HUES48 (cell line): ENCODE measurements at regions not wholly inside any gene's neighbourhood (a gene's known extent, or its start where the extent isn't known, plus 50 kb on each side); places are given as distances from the start of the nearest gene placed in this dataset.

Experiments
- H3K27ac ChIP-seq: one replicate; pipeline ENCODE4 v1.7.0; 2013; ENCODE audit warnings: low read depth, low read length, inconsistent platforms
- H3K27me3 ChIP-seq: 2 replicates; pipeline ENCODE4 v1.6.1; 2013; ENCODE audit warnings: mild to moderate bottlenecking, low read length; ENCODE audit not compliant: control insufficient read depth, insufficient read depth
- H3K36me3 ChIP-seq: 2 replicates; pipeline ENCODE4 v1.6.1; 2013; ENCODE audit warnings: low read length; ENCODE audit not compliant: control insufficient read depth, insufficient read depth
- H3K4me1 ChIP-seq: 2 replicates; pipeline ENCODE4 v1.6.1; 2013; ENCODE audit warnings: mild to moderate bottlenecking, low read length; ENCODE audit not compliant: control insufficient read depth, insufficient read depth
- H3K4me3 ChIP-seq: 2 replicates; pipeline ENCODE4 v1.5.1; 2013; ENCODE audit warnings: mild to moderate bottlenecking, low read depth, low read length
- H3K9ac ChIP-seq: 2 replicates; pipeline ENCODE4 v1.6.1; 2013; ENCODE audit warnings: mild to moderate bottlenecking, low read depth, low read length, moderate library complexity
- H3K9me3 ChIP-seq: 2 replicates; pipeline ENCODE4 v1.6.1; 2013; ENCODE audit warnings: low read length; ENCODE audit not compliant: control insufficient read depth, insufficient read depth

GRCh38 chr5:15344954-15345353 lies 155.0 kb upstream of the FBXL7 start:
- no peak overlapping the region for H3K27ac ChIP-seq
- H3K9ac ChIP-seq, result no peak overlapping the region
- no peaks in the 10 kb centered on the region for H3K4me1 ChIP-seq
- H3K4me3 ChIP-seq, result no peak overlapping the region
- H3K36me3 ChIP-seq, result no peaks in the 10 kb centered on the region
- H3K9me3 ChIP-seq, result no peaks in the 10 kb centered on the region
- H3K27me3 ChIP-seq, result no peaks in the 10 kb centered on the region

GRCh38 chr5:15338546-15338945 lies 161.4 kb upstream of the FBXL7 start:
- Histone ChIP-seq H3K4me1 (no peaks in the 10 kb centered on the region), H3K27me3 (no peaks in the 10 kb centered on the region), H3K9ac (no peak overlapping the region), H3K9me3 (no peaks in the 10 kb centered on the region), H3K4me3 (no peak overlapping the region), H3K36me3 (no peaks in the 10 kb centered on the region), H3K27ac (no peak overlapping the region)

- no peaks in the 10 kb centered on the region for H3K9me3 ChIP-seq
- H3K27me3 ChIP-seq, result no peaks in the 10 kb centered on the region
- no peaks in the 10 kb centered on the region for H3K4me1 ChIP-seq
- no peak overlapping the region for H3K27ac ChIP-seq
- no peak overlapping the region for H3K4me3 ChIP-seq
- no peak overlapping the region for H3K9ac ChIP-seq
- H3K36me3 ChIP-seq, result no peaks in the 10 kb centered on the region
Measured at GRCh38 chr5:15334551-15335266, 165.3 kb upstream of the FBXL7 start.

- Histone ChIP-seq H3K36me3 (no peaks in the 10 kb centered on the region), H3K9me3 (no peaks in the 10 kb centered on the region), H3K27me3 (no peaks in the 10 kb centered on the region), H3K9ac (no peak overlapping the region), H3K27ac (no peak overlapping the region), H3K4me3 (no peak overlapping the region), H3K4me1 (no peaks in the 10 kb centered on the region)
Measured at GRCh38 chr5:15333091-15333490, 166.9 kb upstream of the FBXL7 start.

- H3K27me3 ChIP-seq, result no peaks in the 10 kb centered on the region
- H3K27ac ChIP-seq, result no peak overlapping the region
- no peak overlapping the region for H3K4me3 ChIP-seq
- no peaks in the 10 kb centered on the region for H3K36me3 ChIP-seq
- no peaks in the 10 kb centered on the region for H3K4me1 ChIP-seq
- H3K9me3 ChIP-seq, result no peaks in the 10 kb centered on the region
- H3K9ac ChIP-seq, result no peak overlapping the region
Measured at GRCh38 chr5:15326932-15327331, 173.0 kb upstream of the FBXL7 start.

GRCh38 chr5:15326471-15326870 lies 173.5 kb upstream of the FBXL7 start:
- no peaks in the 10 kb centered on the region for H3K4me1 ChIP-seq

GRCh38 chr5:15322421-15322820 lies 177.6 kb upstream of the FBXL7 start:
- Histone ChIP-seq H3K36me3 (no peaks in the 10 kb centered on the region), H3K9ac (no peak overlapping the region), H3K27ac (no peak overlapping the region), H3K27me3 (no peaks in the 10 kb centered on the region), H3K9me3 (no peaks in the 10 kb centered on the region), H3K4me3 (no peak overlapping the region), H3K4me1 (no peaks in the 10 kb centered on the region)

More at GRCh38 chr5:15326471-15326870, 173.5 kb upstream of the FBXL7 start:
- Histone ChIP-seq H3K27me3 (no peaks in the 10 kb centered on the region), H3K4me3 (no peak overlapping the region), H3K27ac (no peak overlapping the region), H3K9ac (no peak overlapping the region), H3K9me3 (no peaks in the 10 kb centered on the region), H3K36me3 (no peaks in the 10 kb centered on the region)

GRCh38 chr5:15321776-15322175 lies 178.2 kb upstream of the FBXL7 start:
- no peak overlapping the region for H3K9ac ChIP-seq
- H3K27me3 ChIP-seq, result no peaks in the 10 kb centered on the region
- no peak overlapping the region for H3K4me3 ChIP-seq
- no peaks in the 10 kb centered on the region for H3K4me1 ChIP-seq
- no peaks in the 10 kb centered on the region for H3K9me3 ChIP-seq
- no peaks in the 10 kb centered on the region for H3K36me3 ChIP-seq
- no peak overlapping the region for H3K27ac ChIP-seq

- H3K4me1 ChIP-seq, result no peaks in the 10 kb centered on the region
- H3K36me3 ChIP-seq, result no peaks in the 10 kb centered on the region
- H3K9me3 ChIP-seq, result no peaks in the 10 kb centered on the region
- H3K27ac ChIP-seq, result no peak overlapping the region
- H3K27me3 ChIP-seq, result no peaks in the 10 kb centered on the region
- H3K9ac ChIP-seq, result no peak overlapping the region
- H3K4me3 ChIP-seq, result no peak overlapping the region
Measured at GRCh38 chr5:15320871-15321270, 179.1 kb upstream of the FBXL7 start.

GRCh38 chr5:15304914-15305834 lies 194.8 kb upstream of the FBXL7 start:
- Histone ChIP-seq H3K27me3 (no peaks in the 10 kb centered on the region), H3K9me3 (no peaks in the 10 kb centered on the region), H3K9ac (no peak overlapping the region), H3K4me1 (no peaks in the 10 kb centered on the region), H3K36me3 (no peaks in the 10 kb centered on the region), H3K4me3 (no peak overlapping the region), H3K27ac (no peak overlapping the region)

- no peaks in the 10 kb centered on the region for H3K9me3 ChIP-seq
- no peak overlapping the region for H3K9ac ChIP-seq
- H3K4me3 ChIP-seq, result no peak overlapping the region
- no peaks in the 10 kb centered on the region for H3K27me3 ChIP-seq
- no peaks in the 10 kb centered on the region for H3K4me1 ChIP-seq
- H3K27ac ChIP-seq, result no peak overlapping the region
- no peaks in the 10 kb centered on the region for H3K36me3 ChIP-seq
Measured at GRCh38 chr5:15304066-15304731, 195.8 kb upstream of the FBXL7 start.
